ENCODE measurements at regions not wholly inside any gene's neighbourhood (a gene's known extent, or its start where the extent isn't known, plus 50 kb on each side); places are given as distances from the start of the nearest gene placed in this dataset.
"Not testable (repeated sequence)": the region's sequence is repeated elsewhere in the genome, so short reads cannot be mapped to it uniquely, and the experiment has no call there.

DNA sequence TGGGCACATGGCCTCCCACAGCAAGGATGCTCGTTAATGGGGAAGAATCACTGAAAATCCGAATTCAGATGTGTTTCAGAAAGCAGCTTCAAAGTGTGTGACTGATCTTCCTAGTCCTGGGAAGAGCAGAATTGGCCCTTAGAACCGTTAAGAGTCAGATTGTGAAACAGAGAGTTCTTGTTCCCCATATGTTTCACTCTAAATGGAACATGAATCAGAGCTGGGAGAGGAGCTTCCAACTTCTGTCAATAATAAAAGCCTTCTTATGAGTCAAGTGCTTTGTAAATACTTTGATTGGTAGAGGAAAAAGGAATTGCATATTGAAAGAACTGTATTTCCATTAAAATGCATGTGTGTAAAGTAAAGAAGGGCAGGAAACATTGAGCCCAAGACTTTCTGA lies 256.1 kb upstream of the PLGLB1 start:
- TF ChIP-seq, protein P1, sequence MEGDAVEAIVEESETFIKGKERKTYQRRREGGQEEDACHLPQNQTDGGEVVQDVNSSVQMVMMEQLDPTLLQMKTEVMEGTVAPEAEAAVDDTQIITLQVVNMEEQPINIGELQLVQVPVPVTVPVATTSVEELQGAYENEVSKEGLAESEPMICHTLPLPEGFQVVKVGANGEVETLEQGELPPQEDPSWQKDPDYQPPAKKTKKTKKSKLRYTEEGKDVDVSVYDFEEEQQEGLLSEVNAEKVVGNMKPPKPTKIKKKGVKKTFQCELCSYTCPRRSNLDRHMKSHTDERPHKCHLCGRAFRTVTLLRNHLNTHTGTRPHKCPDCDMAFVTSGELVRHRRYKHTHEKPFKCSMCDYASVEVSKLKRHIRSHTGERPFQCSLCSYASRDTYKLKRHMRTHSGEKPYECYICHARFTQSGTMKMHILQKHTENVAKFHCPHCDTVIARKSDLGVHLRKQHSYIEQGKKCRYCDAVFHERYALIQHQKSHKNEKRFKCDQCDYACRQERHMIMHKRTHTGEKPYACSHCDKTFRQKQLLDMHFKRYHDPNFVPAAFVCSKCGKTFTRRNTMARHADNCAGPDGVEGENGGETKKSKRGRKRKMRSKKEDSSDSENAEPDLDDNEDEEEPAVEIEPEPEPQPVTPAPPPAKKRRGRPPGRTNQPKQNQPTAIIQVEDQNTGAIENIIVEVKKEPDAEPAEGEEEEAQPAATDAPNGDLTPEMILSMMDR (conservative IDR thresholded peaks at IDR 0.05) = not testable (repeated sequence)
- TF ChIP-seq ZFX (IDR thresholded peaks at IDR 0.05) = not testable (repeated sequence)
